ENCODE measurements at regions not wholly inside any gene's neighbourhood (a gene's known extent, or its start where the extent isn't known, plus 50 kb on each side); places are given as distances from the start of the nearest gene placed in this dataset.

DNA sequence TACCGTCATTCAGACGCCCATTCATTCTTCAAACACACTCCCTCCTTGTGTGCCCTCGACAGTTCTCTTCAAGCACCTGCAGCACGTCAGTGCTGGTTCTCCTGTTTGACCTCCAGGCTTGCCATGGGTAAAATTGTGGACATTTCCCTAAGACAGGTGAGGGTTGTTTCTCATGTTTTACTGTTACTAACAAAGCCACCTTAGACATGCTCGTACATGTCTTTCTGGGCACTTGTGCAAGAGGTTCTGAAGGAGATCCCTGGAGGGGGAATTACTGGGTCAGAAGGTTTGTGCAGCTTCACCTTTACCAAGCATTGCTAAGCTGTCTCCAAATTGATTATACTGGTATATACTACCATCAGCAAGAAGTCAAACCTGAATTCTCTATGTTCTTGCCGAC lies 189.7 kb upstream of the TMEM45B start:
- 0 out of 4 replicates have a peak, but pooled peaks cover 0 to 5% of the 10 kb centered on the region in 2 experiments for H3K9me3 ChIP-seq (ENCODE audit: control insufficient read depth in 1 of 2, insufficient read depth in 1 of 2, low read depth in 1 of 2, low read length in 2 of 2)
- no TSS peak for BruUV-seq (replicated peaks)
- ChIA-PET POLR2A (no interaction called here), CTCF (no interaction called here), RAD21 (ENCODE audit: low non-redundant PET in 1 of 2, low total read pairs in 2 of 2, uncharacterized antibody in 2 of 2, unreplicated experiment in 2 of 2) (no interaction called here)
- no peak overlapping the region for H2AFZ ChIP-seq (ENCODE audit: low read depth, low read length, poor library complexity, severe bottlenecking)
- H3K4me3 ChIP-seq (replicated peaks in 1 of 2; ENCODE audit: low read depth in 1 of 2, low read length in 2 of 2): no peak overlapping the region
- no peak overlapping the region for H3K9ac ChIP-seq (ENCODE audit: low read length)
- H3K9me2 ChIP-seq (ENCODE audit: insufficient read depth): no peaks in the 10 kb centered on the region
- no peaks in the 10 kb centered on the region for H3K27me3 ChIP-seq (ENCODE audit: insufficient read depth, low read length)
- DNase-seq (ENCODE audit: low read depth, low spot score): no peak
- H4K20me1 ChIP-seq (ENCODE audit: insufficient read depth): no peaks in the 10 kb centered on the region
- H3K36me3 ChIP-seq (ENCODE audit: control insufficient read depth in 1 of 2, insufficient read depth in 2 of 2, low read length in 2 of 2): no peaks in the 10 kb centered on the region
- H3K4me2 ChIP-seq (ENCODE audit: low read length): no peak overlapping the region
- H3K27ac ChIP-seq (ENCODE audit: low read depth, low read length): no peak overlapping the region
- intact Hi-C loops (cut with micrococcal nuclease): no loop called here
- no peaks in the 10 kb centered on the region for H3K79me2 ChIP-seq (ENCODE audit: insufficient read depth, low read length)
- no peak for ATAC-seq
- no peaks in the 10 kb centered on the region for H3K4me1 ChIP-seq (ENCODE audit: control insufficient read depth in 1 of 2, insufficient read depth in 2 of 2, low read length in 2 of 2)
- TF ChIP-seq ZNF274 (IDR thresholded peaks at IDR 0.05; ENCODE audit: low read depth, low read length) (no peak), SIN3A (IDR thresholded peaks at IDR 0.05; ENCODE audit: low read depth) (no peak), RAD21 (IDR thresholded peaks at IDR 0.05; ENCODE audit: low read depth) (no peak), EGR1 (IDR thresholded peaks at IDR 0.05; ENCODE audit: low read depth) (no peak), TCF7L2 (IDR thresholded peaks at IDR 0.05; ENCODE audit: borderline replicate concordance, extremely low read depth, insufficient read depth, insufficient read length) (no peak), ZBTB33 (IDR thresholded peaks at IDR 0.05; ENCODE audit: extremely low read depth, insufficient replicate concordance, low read length) (no peak), CEBPB (IDR thresholded peaks at IDR 0.05; ENCODE audit: low read depth) (no peak), JUND (IDR thresholded peaks at IDR 0.05) (no peak), CBX3 (IDR thresholded peaks at IDR 0.05; ENCODE audit: low read depth) (no peak), REST (IDR thresholded peaks at IDR 0.05; ENCODE audit: low read depth) (no peak)
- TF ChIP-seq, protein P1, sequence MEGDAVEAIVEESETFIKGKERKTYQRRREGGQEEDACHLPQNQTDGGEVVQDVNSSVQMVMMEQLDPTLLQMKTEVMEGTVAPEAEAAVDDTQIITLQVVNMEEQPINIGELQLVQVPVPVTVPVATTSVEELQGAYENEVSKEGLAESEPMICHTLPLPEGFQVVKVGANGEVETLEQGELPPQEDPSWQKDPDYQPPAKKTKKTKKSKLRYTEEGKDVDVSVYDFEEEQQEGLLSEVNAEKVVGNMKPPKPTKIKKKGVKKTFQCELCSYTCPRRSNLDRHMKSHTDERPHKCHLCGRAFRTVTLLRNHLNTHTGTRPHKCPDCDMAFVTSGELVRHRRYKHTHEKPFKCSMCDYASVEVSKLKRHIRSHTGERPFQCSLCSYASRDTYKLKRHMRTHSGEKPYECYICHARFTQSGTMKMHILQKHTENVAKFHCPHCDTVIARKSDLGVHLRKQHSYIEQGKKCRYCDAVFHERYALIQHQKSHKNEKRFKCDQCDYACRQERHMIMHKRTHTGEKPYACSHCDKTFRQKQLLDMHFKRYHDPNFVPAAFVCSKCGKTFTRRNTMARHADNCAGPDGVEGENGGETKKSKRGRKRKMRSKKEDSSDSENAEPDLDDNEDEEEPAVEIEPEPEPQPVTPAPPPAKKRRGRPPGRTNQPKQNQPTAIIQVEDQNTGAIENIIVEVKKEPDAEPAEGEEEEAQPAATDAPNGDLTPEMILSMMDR (IDR thresholded peaks at IDR 0.05 in 2 of 3, conservative IDR thresholded peaks at IDR 0.05 in 1 of 3; ENCODE audit: borderline replicate concordance in 1 of 3, insufficient read depth in 1 of 3, low read depth in 2 of 3, low read length in 2 of 3): no peak
- TF ChIP-seq, protein P2, sequence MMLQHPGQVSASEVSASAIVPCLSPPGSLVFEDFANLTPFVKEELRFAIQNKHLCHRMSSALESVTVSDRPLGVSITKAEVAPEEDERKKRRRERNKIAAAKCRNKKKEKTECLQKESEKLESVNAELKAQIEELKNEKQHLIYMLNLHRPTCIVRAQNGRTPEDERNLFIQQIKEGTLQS (IDR thresholded peaks at IDR 0.05): no peak

Data from HCT116 (cell line).